ENCODE measurements at regions not wholly inside any gene's neighbourhood (a gene's known extent, or its start where the extent isn't known, plus 50 kb on each side); places are given as distances from the start of the nearest gene placed in this dataset.
"Not testable (repeated sequence)": the region's sequence is repeated elsewhere in the genome, so short reads cannot be mapped to it uniquely, and the experiment has no call there.

- intact Hi-C loops (cut with micrococcal nuclease): no loop called here
- Histone ChIP-seq H3K4me1 (ENCODE audit: control insufficient read depth, insufficient read depth, low read length) (no peaks in the 10 kb centered on the region), H3K27me3 (ENCODE audit: control insufficient read depth, insufficient read depth, low read length) (no peaks in the 10 kb centered on the region), H3K27ac (ENCODE audit: low read length) (no peak overlapping the region), H3K36me3 (ENCODE audit: control insufficient read depth, insufficient read depth, low read length) (no peaks in the 10 kb centered on the region), H3K4me3 (ENCODE audit: low read length) (no peak overlapping the region), H3K9me3 (ENCODE audit: control insufficient read depth, insufficient read depth, low read length) (no peaks in the 10 kb centered on the region)
- Mint-ChIP-seq H3K4me3 (no peak overlapping the region), H3K27ac (no peak overlapping the region), H3K4me1 (no peaks in the 10 kb centered on the region), H3K9me3 (no peaks in the 10 kb centered on the region), H3K27me3 (ENCODE audit: low read depth in 2 of 2) (peaks cover 15 to 43% of the 10 kb centered on the region in 2 donors), H3K36me3 (no peaks in the 10 kb centered on the region)
- TF ChIP-seq CTCF (IDR thresholded peaks at IDR 0.05): no peak
- DNase-seq (no peak), ATAC-seq (no peak)
- 90% methylated on average over 2 of the region's 3 CpGs for WGBS (ENCODE audit: insufficient coverage)
Observed at GRCh38 chrX:47746446-47746845, 87.5 kb upstream of the UXT start.

GRCh38 chrX:47745416-47745815 lies 86.4 kb upstream of the UXT start:
- Histone ChIP-seq H3K9me3 (ENCODE audit: control insufficient read depth, insufficient read depth, low read length) (no peaks in the 10 kb centered on the region), H3K4me3 (ENCODE audit: low read length) (no peak overlapping the region), H3K27me3 (ENCODE audit: control insufficient read depth, insufficient read depth, low read length) (no peaks in the 10 kb centered on the region), H3K27ac (ENCODE audit: low read length) (no peak overlapping the region), H3K36me3 (ENCODE audit: control insufficient read depth, insufficient read depth, low read length) (no peaks in the 10 kb centered on the region), H3K4me1 (ENCODE audit: control insufficient read depth, insufficient read depth, low read length) (no peaks in the 10 kb centered on the region)
- intact Hi-C loops (cut with micrococcal nuclease): no loop called here
- DNase-seq: no peak
- no peak overlapping the region for H3K4me3 Mint-ChIP-seq
- WGBS (ENCODE audit: insufficient coverage): no CpG with 5 or more reads among the region's 1 CpG
- H3K27me3 Mint-ChIP-seq (ENCODE audit: low read depth in 2 of 2): peaks cover 15 to 42% of the 10 kb centered on the region in 2 donors
- ATAC-seq: no peak
- no peaks in the 10 kb centered on the region for H3K36me3 Mint-ChIP-seq
- H3K9me3 Mint-ChIP-seq: no peaks in the 10 kb centered on the region
- no peak for TF ChIP-seq CTCF (IDR thresholded peaks at IDR 0.05)
- no peak overlapping the region for H3K27ac Mint-ChIP-seq
- H3K4me1 Mint-ChIP-seq: no peaks in the 10 kb centered on the region

GRCh38 chrX:47743504-47743903 lies 84.5 kb upstream of the UXT start:
- Mint-ChIP-seq H3K9me3 (no peaks in the 10 kb centered on the region), H3K4me1 (no peaks in the 10 kb centered on the region), H3K27ac (no peak overlapping the region), H3K4me3 (no peak overlapping the region), H3K27me3 (ENCODE audit: low read depth in 2 of 2) (peaks cover 9 to 23% of the 10 kb centered on the region in 2 donors), H3K36me3 (no peaks in the 10 kb centered on the region)
- no peaks in the 10 kb centered on the region for H3K27me3 ChIP-seq (ENCODE audit: control insufficient read depth, insufficient read depth, low read length)
- ATAC-seq: no peak
- no peaks in the 10 kb centered on the region for H3K9me3 ChIP-seq (ENCODE audit: control insufficient read depth, insufficient read depth, low read length)
- intact Hi-C loops (cut with micrococcal nuclease): no loop called here
- TF ChIP-seq CTCF (IDR thresholded peaks at IDR 0.05): no peak
- no peak for DNase-seq
- H3K4me1 ChIP-seq (ENCODE audit: control insufficient read depth, insufficient read depth, low read length): no peaks in the 10 kb centered on the region
- no peak overlapping the region for H3K27ac ChIP-seq (ENCODE audit: low read length)
- no peak overlapping the region for H3K4me3 ChIP-seq (ENCODE audit: low read length)
- no CpG with 5 or more reads among the region's 2 CpGs for WGBS (ENCODE audit: insufficient coverage)
- no peaks in the 10 kb centered on the region for H3K36me3 ChIP-seq (ENCODE audit: control insufficient read depth, insufficient read depth, low read length)

GRCh38 chrX:47738870-47739269 lies 79.9 kb upstream of the UXT start:
- intact Hi-C loops (cut with micrococcal nuclease); H3K4me1 Mint-ChIP-seq; H3K4me3 Mint-ChIP-seq; H3K27ac ChIP-seq (ENCODE audit: low read length); H3K27ac Mint-ChIP-seq; H3K4me1 ChIP-seq (ENCODE audit: control insufficient read depth, insufficient read depth, low read length); H3K36me3 ChIP-seq (ENCODE audit: control insufficient read depth, insufficient read depth, low read length); H3K36me3 Mint-ChIP-seq; H3K9me3 ChIP-seq (ENCODE audit: control insufficient read depth, insufficient read depth, low read length); H3K4me3 ChIP-seq (ENCODE audit: low read length); ATAC-seq; H3K9me3 Mint-ChIP-seq; DNase-seq; H3K27me3 ChIP-seq (ENCODE audit: control insufficient read depth, insufficient read depth, low read length): not testable (repeated sequence)
- H3K27me3 Mint-ChIP-seq (ENCODE audit: low read depth in 2 of 2): peaks cover 2 to 27% of the 10 kb centered on the region in 2 donors
- 94% methylated on average over 2 of the region's 3 CpGs for WGBS (ENCODE audit: insufficient coverage)
